Smooth muscle cell (in vitro differentiated cells): ENCODE measurements at regions not wholly inside any gene's neighbourhood (a gene's known extent, or its start where the extent isn't known, plus 50 kb on each side); places are given as distances from the start of the nearest gene placed in this dataset.

Source experiments
- DNase-seq: peaks from one replicate; lab custom pipeline; 2025; ENCODE audit not compliant: unreplicated experiment; lab: John Stamatoyannopoulos, UW
- H2AFZ ChIP-seq: fragments of 200-600 bp; sonication (generic); 2 replicates; pipeline ENCODE4 v1.6.0; 2016; ENCODE audit warnings: antibody characterized with exemption, low read depth, mild to moderate bottlenecking
- H3F3A ChIP-seq: fragments of 200-600 bp; sonication (generic); 2 replicates; pipeline ENCODE4 v1.6.0; 2017; ENCODE audit warnings: antibody characterized with exemption, low read depth
- H3K27ac ChIP-seq: fragments of 200-600 bp; sonication (generic); 2 replicates; pipeline ENCODE4 v1.5.1; 2016; ENCODE audit warnings: low read depth, mild to moderate bottlenecking
- H3K27me3 ChIP-seq: fragments of 200-600 bp; sonication (generic); 2 replicates; pipeline ENCODE4 v1.6.1; 2016; ENCODE audit warnings: low read depth, mild to moderate bottlenecking
- H3K36me3 ChIP-seq: fragments of 200-600 bp; sonication (generic); 2 replicates; pipeline ENCODE4 v1.5.1; 2016; ENCODE audit warnings: low read depth
- H3K4me1 ChIP-seq: fragments of 200-600 bp; sonication (generic); 2 replicates; pipeline ENCODE4 v1.5.1; 2016; ENCODE audit warnings: low read depth
- H3K4me2 ChIP-seq: fragments of 200-600 bp; sonication (generic); 2 replicates; pipeline ENCODE4 v1.6.0; 2016; ENCODE audit warnings: mild to moderate bottlenecking
- H3K4me3 ChIP-seq: fragments of 200-600 bp; sonication (generic); 2 replicates; pipeline ENCODE4 v1.5.1; 2016; ENCODE audit warnings: mild to moderate bottlenecking
- H3K79me2 ChIP-seq: fragments of 200-600 bp; sonication (generic); 2 replicates; pipeline ENCODE4 v1.6.0; 2016; ENCODE audit warnings: low read depth, mild to moderate bottlenecking
- H3K9ac ChIP-seq: fragments of 200-600 bp; sonication (generic); 2 replicates; pipeline ENCODE4 v1.6.0; 2016; ENCODE audit warnings: low read depth
- H3K9me3 ChIP-seq: fragments of 200-600 bp; sonication (generic); replicated peaks from 2 replicates; pipeline ENCODE4 v1.5.1; 2016; ENCODE audit warnings: low read depth
- H4K20me1 ChIP-seq: fragments of 200-600 bp; sonication (generic); 2 replicates; pipeline ENCODE4 v1.6.0; 2016; ENCODE audit warnings: low read depth
- WGBS: methylation state at CpG from one replicate; pipeline ENCODE4 v1.1.7; 2016; ENCODE audit warnings: low lambda C conversion rate; 5-methylcytosine and 5-hydroxymethylcytosine counted together
- TF ChIP-seq, protein P1 (sequence below): fragments of 200-600 bp; sonication (generic); IDR thresholded peaks from 2 replicates; pipeline ENCODE4 v1.5.1; 2017; ENCODE audit warnings: borderline replicate concordance, mild to moderate bottlenecking, antibody characterized with exemption; ENCODE audit not compliant: insufficient read depth, poor library complexity, severe bottlenecking

DNA sequence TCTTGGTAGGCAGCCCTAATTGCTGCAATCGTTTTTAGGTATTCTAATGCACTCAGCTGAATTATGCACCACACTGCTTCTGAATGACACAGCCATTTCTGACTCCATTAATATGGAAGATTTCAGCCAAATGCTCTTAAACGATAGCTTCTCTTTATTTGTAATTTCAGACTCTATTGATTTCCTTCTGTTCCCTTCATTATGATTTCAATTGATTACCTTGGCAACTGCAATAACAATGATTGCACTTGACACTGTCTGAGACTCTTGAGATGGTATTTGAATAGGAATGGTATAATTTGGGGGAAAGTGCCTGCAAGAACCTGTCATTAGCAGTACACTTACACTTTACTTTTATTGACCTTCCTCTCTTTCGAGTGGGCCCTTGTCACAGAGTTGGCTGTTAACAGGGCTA is 296.1 kb upstream of the DMAC1 start:
- DNase-seq, result no peak
- Histone ChIP-seq H3K27ac (no peak overlapping the region), H2AFZ (no peak overlapping the region), H3K4me3 (no peak overlapping the region), H3K79me2 (no peaks in the 10 kb centered on the region), H3K9me3 (no peaks in the 10 kb centered on the region), H3K4me2 (no peak overlapping the region), H3F3A (no peaks in the 10 kb centered on the region), H3K9ac (no peak overlapping the region), H3K36me3 (no peaks in the 10 kb centered on the region), H4K20me1 (no peaks in the 10 kb centered on the region), H3K27me3 (no peaks in the 10 kb centered on the region), H3K4me1 (no peaks in the 10 kb centered on the region)
- WGBS, result 75% methylated on average over 3 of the region's 3 CpGs
- TF ChIP-seq, protein P1, sequence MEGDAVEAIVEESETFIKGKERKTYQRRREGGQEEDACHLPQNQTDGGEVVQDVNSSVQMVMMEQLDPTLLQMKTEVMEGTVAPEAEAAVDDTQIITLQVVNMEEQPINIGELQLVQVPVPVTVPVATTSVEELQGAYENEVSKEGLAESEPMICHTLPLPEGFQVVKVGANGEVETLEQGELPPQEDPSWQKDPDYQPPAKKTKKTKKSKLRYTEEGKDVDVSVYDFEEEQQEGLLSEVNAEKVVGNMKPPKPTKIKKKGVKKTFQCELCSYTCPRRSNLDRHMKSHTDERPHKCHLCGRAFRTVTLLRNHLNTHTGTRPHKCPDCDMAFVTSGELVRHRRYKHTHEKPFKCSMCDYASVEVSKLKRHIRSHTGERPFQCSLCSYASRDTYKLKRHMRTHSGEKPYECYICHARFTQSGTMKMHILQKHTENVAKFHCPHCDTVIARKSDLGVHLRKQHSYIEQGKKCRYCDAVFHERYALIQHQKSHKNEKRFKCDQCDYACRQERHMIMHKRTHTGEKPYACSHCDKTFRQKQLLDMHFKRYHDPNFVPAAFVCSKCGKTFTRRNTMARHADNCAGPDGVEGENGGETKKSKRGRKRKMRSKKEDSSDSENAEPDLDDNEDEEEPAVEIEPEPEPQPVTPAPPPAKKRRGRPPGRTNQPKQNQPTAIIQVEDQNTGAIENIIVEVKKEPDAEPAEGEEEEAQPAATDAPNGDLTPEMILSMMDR, result no peak

DNA sequence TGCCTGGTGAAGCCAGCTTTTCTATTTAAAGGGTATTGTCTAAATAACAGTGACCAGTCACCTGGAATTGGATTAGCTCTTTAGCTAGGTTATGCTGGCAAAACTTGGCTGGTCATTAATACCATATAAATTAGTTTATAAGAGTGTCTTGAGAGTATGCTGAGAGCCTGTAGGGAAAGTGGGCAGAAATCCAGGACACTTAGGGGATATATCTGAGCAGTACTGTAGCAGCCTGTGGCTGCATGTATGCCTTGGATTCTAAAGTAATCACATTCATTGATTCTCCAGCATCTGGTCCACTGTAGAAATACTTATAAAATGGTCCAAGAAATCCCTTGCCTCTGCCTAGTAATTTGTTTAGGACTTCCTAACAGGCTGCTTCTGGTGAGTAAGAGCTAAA is 288.9 kb upstream of the DMAC1 start:
- TF ChIP-seq, protein P1, result no peak
- no peaks in the 10 kb centered on the region for H3K79me2 ChIP-seq

DNA sequence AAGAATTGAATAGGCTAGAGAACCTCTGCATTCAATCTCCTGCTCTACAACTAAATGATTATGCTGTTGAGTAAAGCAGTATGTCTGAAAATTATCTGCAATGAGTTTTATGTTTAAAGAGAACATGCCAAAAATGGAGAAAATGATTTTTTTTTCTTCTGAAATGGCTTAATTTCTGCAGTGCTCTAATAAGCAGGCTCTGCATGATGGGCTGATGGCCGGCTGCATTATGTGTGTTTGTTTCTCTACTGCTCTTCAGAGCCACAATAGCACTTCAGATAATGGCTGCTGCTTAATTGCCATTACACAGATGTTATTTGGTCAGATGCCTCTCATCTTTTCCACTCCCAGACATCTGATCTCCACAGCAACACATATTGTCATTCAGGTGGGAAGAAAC is 286.4 kb upstream of the DMAC1 start:
- H3K79me2 ChIP-seq, result no peaks in the 10 kb centered on the region
- H3F3A ChIP-seq, result no peaks in the 10 kb centered on the region
- no peaks in the 10 kb centered on the region for H3K27me3 ChIP-seq
- H3K4me2 ChIP-seq, result no peak overlapping the region
- H4K20me1 ChIP-seq, result no peaks in the 10 kb centered on the region
- DNase-seq, result no peak
- H3K4me3 ChIP-seq, result no peak overlapping the region
- no peak overlapping the region for H3K27ac ChIP-seq
- 100% methylated on average over 1 of the region's 1 CpG for WGBS
- H3K9me3 ChIP-seq, result no peaks in the 10 kb centered on the region
- H2AFZ ChIP-seq, result no peak overlapping the region
- no peaks in the 10 kb centered on the region for H3K36me3 ChIP-seq
- no peak overlapping the region for H3K9ac ChIP-seq
- TF ChIP-seq, protein P1, result no peak
- H3K4me1 ChIP-seq, result no peaks in the 10 kb centered on the region

More for the DNA sequence above, 288.9 kb upstream of the DMAC1 start:
- H3K9ac ChIP-seq, result no peak overlapping the region
- H3K4me1 ChIP-seq, result no peaks in the 10 kb centered on the region
- no peaks in the 10 kb centered on the region for H3K9me3 ChIP-seq
- H3K36me3 ChIP-seq, result no peaks in the 10 kb centered on the region
- no peak for DNase-seq
- H3K27me3 ChIP-seq, result no peaks in the 10 kb centered on the region
- H2AFZ ChIP-seq, result no peak overlapping the region
- no peak overlapping the region for H3K27ac ChIP-seq
- H4K20me1 ChIP-seq, result no peaks in the 10 kb centered on the region
- no peaks in the 10 kb centered on the region for H3F3A ChIP-seq
- no peak overlapping the region for H3K4me2 ChIP-seq
- H3K4me3 ChIP-seq, result no peak overlapping the region

DNA sequence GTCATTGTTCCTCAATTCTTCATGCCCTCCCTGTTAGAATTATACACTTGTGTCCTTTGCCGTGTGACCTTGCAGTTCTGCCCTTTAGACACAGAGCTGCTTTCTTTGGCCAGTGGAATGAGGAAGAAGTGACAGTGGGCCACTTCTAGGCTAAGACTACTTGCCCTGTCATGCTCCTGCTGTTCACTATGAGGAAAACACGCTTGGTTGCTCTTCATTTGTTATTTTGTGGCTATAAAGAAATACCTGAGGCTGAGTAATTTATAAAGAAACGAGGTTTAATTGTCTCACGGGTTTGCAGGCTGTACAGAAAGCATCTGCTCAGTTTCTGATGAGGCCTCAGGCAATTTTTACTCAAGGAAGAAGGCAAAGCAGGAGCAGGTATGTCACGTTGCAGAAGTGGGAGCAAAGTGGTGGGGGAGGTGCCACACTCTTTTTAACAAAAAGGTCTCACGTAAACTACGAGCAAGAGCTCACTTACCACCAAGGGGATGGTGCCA is 279.1 kb upstream of the DMAC1 start:
- no peak for DNase-seq
- H3K9me3 ChIP-seq, result no peaks in the 10 kb centered on the region
- H3K27ac ChIP-seq, result no peak overlapping the region
- H4K20me1 ChIP-seq, result no peaks in the 10 kb centered on the region
- H3K4me3 ChIP-seq, result no peak overlapping the region
- whole genome bisulfite sequencing, result 70% methylated on average over 7 of the region's 7 CpGs
- no peak overlapping the region for H3K9ac ChIP-seq
- no peaks in the 10 kb centered on the region for H3K27me3 ChIP-seq
- no peak overlapping the region for H3K4me2 ChIP-seq
- no peaks in the 10 kb centered on the region for H3F3A ChIP-seq
- TF ChIP-seq, protein P1, result no peak
- no peaks in the 10 kb centered on the region for H3K36me3 ChIP-seq
- no peaks in the 10 kb centered on the region for H3K79me2 ChIP-seq
- no peak overlapping the region for H2AFZ ChIP-seq
- H3K4me1 ChIP-seq, result no peaks in the 10 kb centered on the region
